ENCODE measurements at regions not wholly inside any gene's neighbourhood (a gene's known extent, or its start where the extent isn't known, plus 50 kb on each side); places are given as distances from the start of the nearest gene placed in this dataset.
A peak's percentile ranks its signal among the peaks of the same experiment; 100 is the strongest.

GRCh38 chr14:83463500-83464098 is 1929.9 kb upstream of the SEL1L start:
- no peak overlapping the region for H3K4ac ChIP-seq (ENCODE audit: low read depth, low read length)
- no peak overlapping the region for H2BK5ac ChIP-seq (ENCODE audit: low read depth, low read length, poor library complexity)
- no peaks in the 10 kb centered on the region for H3K79me1 ChIP-seq (ENCODE audit: low read length)
- no peaks in the 10 kb centered on the region for H3K79me2 ChIP-seq (ENCODE audit: control insufficient read depth, insufficient read depth, low read length, poor library complexity)
- WGBS (ENCODE audit: extremely low coverage, insufficient coverage, insufficient read length): no CpG with 5 or more reads among the region's 4 CpGs
- no peak overlapping the region for H3K14ac ChIP-seq (ENCODE audit: low read length)
- H3K9ac ChIP-seq (ENCODE audit: low read length): no peak overlapping the region
- H3K27me3 ChIP-seq (ENCODE audit: insufficient read depth, low read length): no peaks in the 10 kb centered on the region
- H2AFZ ChIP-seq (ENCODE audit: insufficient read depth, low read length, poor library complexity): no peak overlapping the region
- H2AK5ac ChIP-seq (ENCODE audit: low read length): no peak overlapping the region
- H3K18ac ChIP-seq (ENCODE audit: low read length): no peak overlapping the region
- H3K4me3 ChIP-seq (ENCODE audit: low read depth, low read length): no peak overlapping the region
- H4K12ac ChIP-seq (ENCODE audit: low read depth, low read length): no peak overlapping the region
- no peak overlapping the region for H4K8ac ChIP-seq (ENCODE audit: low read depth, low read length)
- no peak overlapping the region for H3K4me2 ChIP-seq (ENCODE audit: low read length)
- no peaks in the 10 kb centered on the region for H3K4me1 ChIP-seq (ENCODE audit: control insufficient read depth in 1 of 2, insufficient read depth in 2 of 2, low read length in 2 of 2)
- H3K27ac ChIP-seq (ENCODE audit: low read depth, low read length): no peak overlapping the region
- peak in 1 of 2 donors; percentile 42 for DNase-seq
- peaks cover 4% of the 10 kb centered on the region for H3K9me3 ChIP-seq (ENCODE audit: insufficient read depth, low read depth, low read length)
- no peak overlapping the region for H3K23ac ChIP-seq (ENCODE audit: low read length)
- no peak overlapping the region for H4K91ac ChIP-seq (ENCODE audit: low read depth, low read length)
- H3K36me3 ChIP-seq (ENCODE audit: control insufficient read depth in 1 of 2, insufficient read depth in 2 of 2, low read length in 2 of 2): peaks cover 0 to 2% of the 10 kb centered on the region in 2 experiments
- H2BK12ac ChIP-seq (ENCODE audit: low read length): no peak overlapping the region
- H2BK120ac ChIP-seq (ENCODE audit: insufficient read depth, low read length, poor library complexity): no peak overlapping the region

GRCh38 chr14:83467811-83468210 is 1934.2 kb upstream of the SEL1L start:
- H3K4me1 ChIP-seq (ENCODE audit: control insufficient read depth in 1 of 2, insufficient read depth in 2 of 2, low read length in 2 of 2): no peaks in the 10 kb centered on the region
- H3K9me3 ChIP-seq (ENCODE audit: insufficient read depth, low read depth, low read length): no peaks in the 10 kb centered on the region
- H3K36me3 ChIP-seq (ENCODE audit: control insufficient read depth in 1 of 2, insufficient read depth in 2 of 2, low read length in 2 of 2): no peaks in the 10 kb centered on the region
- H3K4ac ChIP-seq (ENCODE audit: low read depth, low read length): no peak overlapping the region
- no peaks in the 10 kb centered on the region for H3K79me2 ChIP-seq (ENCODE audit: control insufficient read depth, insufficient read depth, low read length, poor library complexity)
- no peak overlapping the region for H3K27ac ChIP-seq (ENCODE audit: low read depth, low read length)
- WGBS (ENCODE audit: extremely low coverage, insufficient coverage, insufficient read length): no CpG with 5 or more reads among the region's 3 CpGs
- no peak overlapping the region for H4K91ac ChIP-seq (ENCODE audit: low read depth, low read length)
- no peaks in the 10 kb centered on the region for H3K27me3 ChIP-seq (ENCODE audit: insufficient read depth, low read length)
- H2AFZ ChIP-seq (ENCODE audit: insufficient read depth, low read length, poor library complexity): no peak overlapping the region
- H3K4me3 ChIP-seq (ENCODE audit: low read depth, low read length): no peak overlapping the region
- H2BK120ac ChIP-seq (ENCODE audit: insufficient read depth, low read length, poor library complexity): no peak overlapping the region
- H3K18ac ChIP-seq (ENCODE audit: low read length): no peak overlapping the region
- H3K23ac ChIP-seq (ENCODE audit: low read length): no peak overlapping the region
- no peak overlapping the region for H2BK5ac ChIP-seq (ENCODE audit: low read depth, low read length, poor library complexity)
- H4K12ac ChIP-seq (ENCODE audit: low read depth, low read length): no peak overlapping the region
- DNase-seq: no peak
- no peak overlapping the region for H3K14ac ChIP-seq (ENCODE audit: low read length)
- no peak overlapping the region for H3K9ac ChIP-seq (ENCODE audit: low read length)
- H4K8ac ChIP-seq (ENCODE audit: low read depth, low read length): no peak overlapping the region
- no peak overlapping the region for H2AK5ac ChIP-seq (ENCODE audit: low read length)
- no peak overlapping the region for H3K4me2 ChIP-seq (ENCODE audit: low read length)
- no peak overlapping the region for H2BK12ac ChIP-seq (ENCODE audit: low read length)
- H3K79me1 ChIP-seq (ENCODE audit: low read length): no peaks in the 10 kb centered on the region

GRCh38 chr14:83470466-83470865 is 1936.8 kb upstream of the SEL1L start:
- no peaks in the 10 kb centered on the region for H3K36me3 ChIP-seq (ENCODE audit: control insufficient read depth in 1 of 2, insufficient read depth in 2 of 2, low read length in 2 of 2)

GRCh38 chr14:83470959-83471695 is 1937.5 kb upstream of the SEL1L start:
- Histone ChIP-seq H3K4me3 (ENCODE audit: low read depth, low read length) (no peak overlapping the region), H3K36me3 (ENCODE audit: control insufficient read depth in 1 of 2, insufficient read depth in 2 of 2, low read length in 2 of 2) (no peaks in the 10 kb centered on the region), H2BK5ac (ENCODE audit: low read depth, low read length, poor library complexity) (no peak overlapping the region), H3K27ac (ENCODE audit: low read depth, low read length) (no peak overlapping the region), H2BK120ac (ENCODE audit: insufficient read depth, low read length, poor library complexity) (no peak overlapping the region), H4K12ac (ENCODE audit: low read depth, low read length) (no peak overlapping the region), H3K23ac (ENCODE audit: low read length) (no peak overlapping the region), H3K4ac (ENCODE audit: low read depth, low read length) (no peak overlapping the region), H2BK12ac (ENCODE audit: low read length) (no peak overlapping the region), H3K4me2 (ENCODE audit: low read length) (no peak overlapping the region), H4K91ac (ENCODE audit: low read depth, low read length) (no peak overlapping the region), H3K27me3 (ENCODE audit: insufficient read depth, low read length) (no peaks in the 10 kb centered on the region), H3K9me3 (ENCODE audit: insufficient read depth, low read depth, low read length) (no peaks in the 10 kb centered on the region), H3K79me1 (ENCODE audit: low read length) (no peaks in the 10 kb centered on the region), H2AK5ac (ENCODE audit: low read length) (no peak overlapping the region), H3K79me2 (ENCODE audit: control insufficient read depth, insufficient read depth, low read length, poor library complexity) (no peaks in the 10 kb centered on the region), H2AFZ (ENCODE audit: insufficient read depth, low read length, poor library complexity) (no peak overlapping the region), H3K4me1 (ENCODE audit: control insufficient read depth in 1 of 2, insufficient read depth in 2 of 2, low read length in 2 of 2) (no peaks in the 10 kb centered on the region), H3K18ac (ENCODE audit: low read length) (no peak overlapping the region), H3K9ac (ENCODE audit: low read length) (no peak overlapping the region), H3K14ac (ENCODE audit: low read length) (no peak overlapping the region), H4K8ac (ENCODE audit: low read depth, low read length) (no peak overlapping the region)
- no peak for DNase-seq
- whole genome bisulfite sequencing (ENCODE audit: extremely low coverage, insufficient coverage, insufficient read length): no CpG with 5 or more reads among the region's 1 CpG

More at GRCh38 chr14:83470466-83470865, 1936.8 kb upstream of the SEL1L start:
- Histone ChIP-seq H3K9ac (ENCODE audit: low read length) (no peak overlapping the region), H3K4me2 (ENCODE audit: low read length) (no peak overlapping the region), H3K79me2 (ENCODE audit: control insufficient read depth, insufficient read depth, low read length, poor library complexity) (no peaks in the 10 kb centered on the region), H3K4me3 (ENCODE audit: low read depth, low read length) (no peak overlapping the region), H3K79me1 (ENCODE audit: low read length) (no peaks in the 10 kb centered on the region), H2BK5ac (ENCODE audit: low read depth, low read length, poor library complexity) (no peak overlapping the region), H3K27ac (ENCODE audit: low read depth, low read length) (no peak overlapping the region), H2AK5ac (ENCODE audit: low read length) (no peak overlapping the region), H4K12ac (ENCODE audit: low read depth, low read length) (no peak overlapping the region), H3K18ac (ENCODE audit: low read length) (no peak overlapping the region), H2BK12ac (ENCODE audit: low read length) (no peak overlapping the region), H2BK120ac (ENCODE audit: insufficient read depth, low read length, poor library complexity) (no peak overlapping the region), H3K4me1 (ENCODE audit: control insufficient read depth in 1 of 2, insufficient read depth in 2 of 2, low read length in 2 of 2) (no peaks in the 10 kb centered on the region), H4K91ac (ENCODE audit: low read depth, low read length) (no peak overlapping the region), H4K8ac (ENCODE audit: low read depth, low read length) (no peak overlapping the region), H3K9me3 (ENCODE audit: insufficient read depth, low read depth, low read length) (no peaks in the 10 kb centered on the region), H2AFZ (ENCODE audit: insufficient read depth, low read length, poor library complexity) (no peak overlapping the region), H3K27me3 (ENCODE audit: insufficient read depth, low read length) (no peaks in the 10 kb centered on the region), H3K4ac (ENCODE audit: low read depth, low read length) (no peak overlapping the region), H3K23ac (ENCODE audit: low read length) (no peak overlapping the region), H3K14ac (ENCODE audit: low read length) (no peak overlapping the region)
- DNase-seq: no peak
- no CpG with 5 or more reads among the region's 4 CpGs for WGBS (ENCODE audit: extremely low coverage, insufficient coverage, insufficient read length)
